Activated naive CD8-positive, alpha-beta T cell (primary cell): ENCODE measurements at regions not wholly inside any gene's neighbourhood (a gene's known extent, or its start where the extent isn't known, plus 50 kb on each side); places are given as distances from the start of the nearest gene placed in this dataset.
"Not testable (repeated sequence)": the region's sequence is repeated elsewhere in the genome, so short reads cannot be mapped to it uniquely, and the experiment has no call there.

Source experiments
- H3K27ac Mint-ChIP-seq: one replicate; pipeline ENCODE4 v1.8.0; 2021; ENCODE audit warnings: mixed read lengths
- H3K27me3 Mint-ChIP-seq: one replicate; pipeline ENCODE4 v1.8.0; 2021; ENCODE audit warnings: mixed read lengths
- H3K36me3 Mint-ChIP-seq: one replicate; pipeline ENCODE4 v1.8.0; 2021; ENCODE audit warnings: mixed read lengths
- H3K4me1 Mint-ChIP-seq: one replicate; pipeline ENCODE4 v1.8.0; 2021; ENCODE audit warnings: low read depth, mixed read lengths
- H3K4me3 Mint-ChIP-seq: one replicate; pipeline ENCODE4 v1.8.0; 2021; ENCODE audit warnings: mild to moderate bottlenecking, mixed read lengths
- H3K9me3 Mint-ChIP-seq: one replicate; pipeline ENCODE4 v1.8.0; 2021; ENCODE audit warnings: low read depth, mixed read lengths

- no peaks in the 10 kb centered on the region for H3K36me3 Mint-ChIP-seq
- no peak overlapping the region for H3K4me3 Mint-ChIP-seq
- no peaks in the 10 kb centered on the region for H3K4me1 Mint-ChIP-seq
- no peaks in the 10 kb centered on the region for H3K27me3 Mint-ChIP-seq
- H3K9me3 Mint-ChIP-seq, result no peaks in the 10 kb centered on the region
- H3K27ac Mint-ChIP-seq, result no peak overlapping the region
These were observed 190.7 kb downstream of the C7orf25 start for GRCh38 chr7:42720991-42721796.

- Mint-ChIP-seq H3K4me1 (no peaks in the 10 kb centered on the region), H3K27ac (no peak overlapping the region), H3K4me3 (no peak overlapping the region), H3K9me3 (no peaks in the 10 kb centered on the region), H3K36me3 (no peaks in the 10 kb centered on the region), H3K27me3 (no peaks in the 10 kb centered on the region)
These were observed 191.9 kb downstream of the C7orf25 start for GRCh38 chr7:42720012-42720411.

DNA sequence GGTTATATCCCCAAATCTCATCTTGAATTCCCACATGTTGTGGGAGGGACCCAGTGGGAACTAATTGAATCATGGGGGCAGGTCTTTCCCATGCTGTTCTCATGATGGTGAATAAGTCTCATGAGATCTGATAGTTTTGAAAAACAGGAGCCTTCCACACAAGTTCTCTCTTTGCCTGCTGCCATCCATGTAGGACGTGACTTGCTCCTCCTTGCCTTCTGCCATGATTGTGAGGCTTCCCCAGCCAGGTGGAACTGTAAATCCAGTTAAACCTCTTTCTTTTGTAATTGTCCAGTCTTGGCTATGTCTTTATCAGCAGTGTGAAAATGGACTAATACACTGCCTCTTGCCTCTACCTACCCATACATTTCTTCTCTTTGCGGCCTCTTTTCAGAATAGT is 193.4 kb downstream of the C7orf25 start:
- H3K36me3 Mint-ChIP-seq, H3K9me3 Mint-ChIP-seq, H3K4me1 Mint-ChIP-seq, H3K4me3 Mint-ChIP-seq, H3K27me3 Mint-ChIP-seq, H3K27ac Mint-ChIP-seq: not testable (repeated sequence)

DNA sequence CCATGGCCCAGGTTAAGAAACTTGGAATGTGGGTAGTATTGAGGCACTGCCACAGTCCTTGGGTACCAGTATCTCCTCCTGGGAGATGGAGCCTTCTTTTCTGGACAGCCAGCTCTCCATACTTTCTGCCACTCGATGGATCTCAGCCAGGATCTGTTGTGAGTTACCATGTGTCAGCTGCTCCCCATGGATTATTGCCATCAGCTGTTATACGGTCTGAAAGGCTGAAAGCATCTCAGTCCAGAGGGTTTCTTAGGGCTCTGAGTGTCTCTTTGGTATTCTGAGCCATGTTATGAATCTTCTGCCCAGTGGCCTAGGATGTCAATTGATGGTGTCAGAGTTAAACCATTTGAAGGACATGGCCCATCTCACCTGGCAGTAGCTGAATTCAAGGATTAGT is 197.5 kb downstream of the C7orf25 start:
- H3K9me3 Mint-ChIP-seq, result peaks cover 6% of the 10 kb centered on the region
- H3K36me3 Mint-ChIP-seq, result no peaks in the 10 kb centered on the region
- no peaks in the 10 kb centered on the region for H3K4me1 Mint-ChIP-seq
- no peak overlapping the region for H3K4me3 Mint-ChIP-seq
- no peak overlapping the region for H3K27ac Mint-ChIP-seq
- peaks cover 2% of the 10 kb centered on the region for H3K27me3 Mint-ChIP-seq

GRCh38 chr7:42709284-42709683 is 202.6 kb downstream of the C7orf25 start:
- H3K9me3 Mint-ChIP-seq, result peaks cover 6% of the 10 kb centered on the region
- H3K27me3 Mint-ChIP-seq, result peaks cover 2% of the 10 kb centered on the region
- no peak overlapping the region for H3K4me3 Mint-ChIP-seq

GRCh38 chr7:42704710-42705109 is 207.2 kb downstream of the C7orf25 start:
- H3K27me3 Mint-ChIP-seq, result peaks cover 2% of the 10 kb centered on the region
- H3K9me3 Mint-ChIP-seq, result no peaks in the 10 kb centered on the region
- H3K36me3 Mint-ChIP-seq, result no peaks in the 10 kb centered on the region
- no peak overlapping the region for H3K27ac Mint-ChIP-seq
- H3K4me3 Mint-ChIP-seq, result no peak overlapping the region
- H3K4me1 Mint-ChIP-seq, result no peaks in the 10 kb centered on the region

More at GRCh38 chr7:42709284-42709683, 202.6 kb downstream of the C7orf25 start:
- Mint-ChIP-seq H3K4me1 (no peaks in the 10 kb centered on the region), H3K36me3 (no peaks in the 10 kb centered on the region), H3K27ac (no peak overlapping the region)

DNA sequence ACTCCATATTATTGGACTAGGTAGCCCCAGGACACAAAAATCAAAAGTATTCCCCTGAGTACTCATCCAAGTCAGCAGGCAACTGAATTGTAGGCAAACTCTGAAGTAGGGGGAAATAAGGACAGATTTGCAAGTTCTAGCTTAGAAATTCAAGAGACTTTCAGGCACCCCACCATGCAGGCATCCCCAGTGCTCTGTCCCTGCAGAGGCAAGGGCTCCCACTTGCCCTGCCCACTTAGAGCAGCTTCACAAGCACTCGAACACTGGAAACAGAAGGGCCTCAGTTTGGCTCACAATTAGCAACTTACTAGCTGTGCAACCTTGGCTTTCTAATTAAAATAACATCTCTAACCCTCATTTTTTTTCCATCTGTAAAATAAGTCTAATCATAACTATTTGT is 209.2 kb downstream of the C7orf25 start:
- Mint-ChIP-seq H3K27me3 (peaks cover 3% of the 10 kb centered on the region), H3K27ac (no peak overlapping the region), H3K36me3 (no peaks in the 10 kb centered on the region), H3K9me3 (no peaks in the 10 kb centered on the region), H3K4me1 (no peaks in the 10 kb centered on the region), H3K4me3 (no peak overlapping the region)

DNA sequence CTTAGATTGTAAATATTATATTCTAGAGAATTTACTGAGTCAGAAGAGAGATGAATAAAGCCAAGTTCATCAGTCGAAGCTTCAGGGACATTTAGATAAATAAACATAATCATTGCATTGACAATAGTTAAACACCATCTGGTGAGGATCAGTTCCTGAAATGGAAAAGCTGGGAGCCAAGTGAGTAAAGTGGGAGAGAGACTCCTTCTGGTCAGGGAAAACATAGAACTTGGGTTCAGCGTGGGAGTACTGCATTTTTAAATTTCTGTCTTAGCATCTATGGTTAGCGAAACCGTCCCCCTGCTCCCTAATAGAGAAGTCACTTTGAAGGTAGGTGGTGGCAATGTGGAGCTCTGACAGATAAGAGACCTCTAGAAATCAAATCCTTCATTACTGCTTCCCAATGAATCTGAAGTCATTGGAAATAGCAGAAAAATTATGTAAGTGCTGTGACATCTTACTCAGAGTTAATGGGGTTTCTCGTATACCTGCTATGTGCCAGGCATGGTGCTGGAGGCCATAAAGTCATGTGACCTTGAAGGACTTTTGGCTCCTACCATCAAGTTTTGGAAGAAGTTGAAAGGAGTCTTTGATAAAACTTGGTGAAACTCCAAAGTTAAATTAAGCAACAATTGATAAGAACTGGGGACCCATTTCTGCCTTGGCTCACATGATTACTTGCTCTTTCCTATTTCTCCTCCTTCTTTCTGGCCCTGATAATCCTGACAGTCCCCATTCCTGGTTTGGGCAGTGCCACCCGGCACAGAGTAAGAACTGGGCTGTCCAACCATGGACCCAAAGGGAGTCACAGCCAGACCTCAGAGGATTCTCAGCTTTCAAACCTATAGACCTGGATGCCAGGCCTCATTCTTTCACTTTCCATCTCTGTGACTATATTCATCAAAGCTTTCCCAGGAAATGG is 211.2 kb downstream of the C7orf25 start:
- H3K9me3 Mint-ChIP-seq, result no peaks in the 10 kb centered on the region
- peaks cover 3% of the 10 kb centered on the region for H3K27me3 Mint-ChIP-seq
- no peak overlapping the region for H3K4me3 Mint-ChIP-seq
- no peak overlapping the region for H3K27ac Mint-ChIP-seq
- no peaks in the 10 kb centered on the region for H3K4me1 Mint-ChIP-seq
- no peaks in the 10 kb centered on the region for H3K36me3 Mint-ChIP-seq

- H3K36me3 Mint-ChIP-seq, result no peaks in the 10 kb centered on the region
- peaks cover 3% of the 10 kb centered on the region for H3K27me3 Mint-ChIP-seq
- H3K9me3 Mint-ChIP-seq, result no peaks in the 10 kb centered on the region
- H3K27ac Mint-ChIP-seq, result no peak overlapping the region
- no peak overlapping the region for H3K4me3 Mint-ChIP-seq
- H3K4me1 Mint-ChIP-seq, result no peaks in the 10 kb centered on the region
These were observed 212.3 kb downstream of the C7orf25 start for GRCh38 chr7:42699380-42700178.

DNA sequence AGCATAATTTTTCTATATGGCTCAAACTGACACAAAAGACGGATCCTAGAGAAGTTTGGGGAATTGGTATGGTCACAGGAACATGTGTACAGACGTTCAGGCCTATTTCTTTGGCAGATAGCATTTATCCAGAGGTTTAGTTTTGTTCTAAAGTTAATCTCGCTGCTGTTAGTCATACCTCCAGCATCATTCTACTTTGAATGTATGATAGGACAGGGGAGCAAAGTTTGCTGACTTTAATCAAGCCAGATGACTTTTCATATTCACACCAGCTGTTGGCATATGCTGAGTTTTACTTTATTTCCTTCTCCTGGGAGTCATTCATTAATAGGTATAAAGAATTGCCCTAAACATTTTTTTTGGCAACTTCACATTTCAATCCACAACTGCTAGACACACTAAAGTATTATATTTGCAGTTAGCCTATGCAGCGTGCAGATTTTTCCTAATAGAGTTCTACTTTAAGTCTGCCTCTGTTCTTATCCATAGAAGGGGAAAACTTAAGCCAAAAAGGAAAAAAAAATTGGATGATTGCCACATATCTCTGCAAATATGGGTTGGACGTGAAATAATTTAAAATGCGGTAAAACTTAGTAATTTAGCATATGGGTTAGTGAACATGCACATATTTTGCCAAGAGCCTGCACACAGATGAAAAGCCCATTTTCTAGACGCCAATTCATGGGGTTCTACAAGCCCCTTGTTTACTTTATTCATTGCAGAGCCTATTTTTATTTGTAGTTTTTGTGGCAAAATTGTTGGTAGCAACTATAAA is 213.1 kb downstream of the C7orf25 start:
- Mint-ChIP-seq H3K4me1 (no peaks in the 10 kb centered on the region), H3K27me3 (peaks cover 5% of the 10 kb centered on the region), H3K27ac (no peak overlapping the region), H3K4me3 (no peak overlapping the region), H3K36me3 (no peaks in the 10 kb centered on the region), H3K9me3 (no peaks in the 10 kb centered on the region)

DNA sequence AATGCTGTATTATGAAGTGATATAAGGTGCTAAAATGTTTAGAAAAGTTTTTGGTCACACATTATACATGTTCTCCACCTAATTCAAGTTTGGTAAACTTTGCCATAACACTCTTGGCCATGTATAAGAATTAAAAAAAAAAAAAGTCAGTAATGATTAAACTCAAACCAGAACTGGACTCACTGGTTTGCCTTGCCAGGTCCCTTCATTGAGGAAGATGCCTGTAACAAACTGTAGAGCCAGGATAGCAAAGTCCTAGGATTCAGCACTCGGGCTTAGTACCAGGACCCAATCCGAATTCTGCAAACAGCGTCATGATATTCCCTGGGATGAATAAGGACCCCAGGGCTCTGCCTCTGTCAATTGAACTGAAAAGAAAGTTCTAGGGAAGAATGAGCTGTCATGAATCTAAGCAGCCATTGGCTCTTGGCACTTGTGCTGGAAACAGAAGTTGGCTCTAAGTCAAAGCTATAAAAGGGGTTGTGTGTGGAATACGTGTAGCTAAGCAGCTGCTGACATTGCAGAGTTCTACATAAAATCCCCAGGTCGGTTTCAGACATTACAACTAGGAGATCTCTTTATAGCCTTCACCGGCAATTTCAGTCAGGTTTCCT is 216.9 kb downstream of the C7orf25 start:
- H3K27me3 Mint-ChIP-seq, result peaks cover 7% of the 10 kb centered on the region

DNA sequence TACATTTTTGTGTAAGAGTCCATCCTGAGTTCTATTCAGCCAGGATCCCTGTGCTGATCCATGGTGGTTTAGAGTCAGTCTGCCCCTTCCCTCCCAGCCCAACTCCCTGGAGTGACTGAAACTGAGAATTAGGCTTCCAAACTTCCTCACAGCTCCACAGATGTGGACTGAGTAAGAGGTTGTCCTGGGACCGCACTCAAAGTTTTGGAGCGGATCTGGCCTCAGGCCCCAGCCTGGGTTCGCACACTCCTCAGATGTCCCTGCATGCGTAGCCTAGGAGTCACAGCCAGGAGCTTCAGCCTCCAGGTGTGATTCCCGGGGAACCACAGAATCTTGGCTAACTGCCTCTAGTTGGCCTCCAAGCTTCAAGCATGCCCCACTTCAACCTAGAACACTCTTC is 218.1 kb downstream of the C7orf25 start:
- H3K27me3 Mint-ChIP-seq, result peaks cover 7% of the 10 kb centered on the region
- no peak overlapping the region for H3K27ac Mint-ChIP-seq
- H3K9me3 Mint-ChIP-seq, result no peaks in the 10 kb centered on the region
- H3K36me3 Mint-ChIP-seq, result no peaks in the 10 kb centered on the region
- no peaks in the 10 kb centered on the region for H3K4me1 Mint-ChIP-seq
- no peak overlapping the region for H3K4me3 Mint-ChIP-seq

More for the DNA sequence above, 216.9 kb downstream of the C7orf25 start:
- H3K4me1 Mint-ChIP-seq, result no peaks in the 10 kb centered on the region
- no peaks in the 10 kb centered on the region for H3K9me3 Mint-ChIP-seq
- H3K27ac Mint-ChIP-seq, result no peak overlapping the region
- H3K4me3 Mint-ChIP-seq, result no peak overlapping the region
- H3K36me3 Mint-ChIP-seq, result no peaks in the 10 kb centered on the region

GRCh38 chr7:42692621-42693020 is 219.2 kb downstream of the C7orf25 start:
- Mint-ChIP-seq H3K27ac (no peak overlapping the region), H3K36me3 (no peaks in the 10 kb centered on the region), H3K4me1 (no peaks in the 10 kb centered on the region), H3K4me3 (no peak overlapping the region), H3K27me3 (peaks cover 7% of the 10 kb centered on the region), H3K9me3 (no peaks in the 10 kb centered on the region)
